ENCODE measurements at regions not wholly inside any gene's neighbourhood (a gene's known extent, or its start where the extent isn't known, plus 50 kb on each side); places are given as distances from the start of the nearest gene placed in this dataset.

GRCh38 chr4:170770664-170771063 is 680.9 kb upstream of the AADAT start:
- no peaks in the 10 kb centered on the region for H3K9me3 Mint-ChIP-seq
- no peaks in the 10 kb centered on the region for H3K27me3 ChIP-seq (ENCODE audit: control insufficient read depth, insufficient read depth, low read length, poor library complexity, severe bottlenecking)
- DNase-seq, result no peak
- H3K4me1 Mint-ChIP-seq, result no peaks in the 10 kb centered on the region
- no peaks in the 10 kb centered on the region for H3K27me3 Mint-ChIP-seq (ENCODE audit: insufficient read depth)
- no peak overlapping the region for H3K9ac ChIP-seq (ENCODE audit: extremely low read depth, low read length, poor library complexity, severe bottlenecking)
- H3K36me3 Mint-ChIP-seq (ENCODE audit: low read depth), result no peaks in the 10 kb centered on the region
- TF ChIP-seq, protein P1, sequence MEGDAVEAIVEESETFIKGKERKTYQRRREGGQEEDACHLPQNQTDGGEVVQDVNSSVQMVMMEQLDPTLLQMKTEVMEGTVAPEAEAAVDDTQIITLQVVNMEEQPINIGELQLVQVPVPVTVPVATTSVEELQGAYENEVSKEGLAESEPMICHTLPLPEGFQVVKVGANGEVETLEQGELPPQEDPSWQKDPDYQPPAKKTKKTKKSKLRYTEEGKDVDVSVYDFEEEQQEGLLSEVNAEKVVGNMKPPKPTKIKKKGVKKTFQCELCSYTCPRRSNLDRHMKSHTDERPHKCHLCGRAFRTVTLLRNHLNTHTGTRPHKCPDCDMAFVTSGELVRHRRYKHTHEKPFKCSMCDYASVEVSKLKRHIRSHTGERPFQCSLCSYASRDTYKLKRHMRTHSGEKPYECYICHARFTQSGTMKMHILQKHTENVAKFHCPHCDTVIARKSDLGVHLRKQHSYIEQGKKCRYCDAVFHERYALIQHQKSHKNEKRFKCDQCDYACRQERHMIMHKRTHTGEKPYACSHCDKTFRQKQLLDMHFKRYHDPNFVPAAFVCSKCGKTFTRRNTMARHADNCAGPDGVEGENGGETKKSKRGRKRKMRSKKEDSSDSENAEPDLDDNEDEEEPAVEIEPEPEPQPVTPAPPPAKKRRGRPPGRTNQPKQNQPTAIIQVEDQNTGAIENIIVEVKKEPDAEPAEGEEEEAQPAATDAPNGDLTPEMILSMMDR (conservative IDR thresholded peaks at IDR 0.05), result no peak
- no peaks in the 10 kb centered on the region for H3K36me3 ChIP-seq (ENCODE audit: control insufficient read depth, insufficient read depth, low read length)
- no peak overlapping the region for H3K4me3 Mint-ChIP-seq
- H3K4me1 ChIP-seq (ENCODE audit: control insufficient read depth, insufficient read depth, low read length), result no peaks in the 10 kb centered on the region
- H3K9me3 ChIP-seq (ENCODE audit: control insufficient read depth, low read length), result no peaks in the 10 kb centered on the region
- no peak overlapping the region for H3K27ac Mint-ChIP-seq
- H3K4me3 ChIP-seq (ENCODE audit: low read length), result no peak overlapping the region
- no peak overlapping the region for H3K27ac ChIP-seq (ENCODE audit: low read depth, low read length)
- 92 to 100% methylated on average over 1 to 2 of the region's 2 CpGs for WGBS, 2 experiments (ENCODE audit: insufficient coverage in 1 of 2, insufficient read length in 1 of 2)

DNA sequence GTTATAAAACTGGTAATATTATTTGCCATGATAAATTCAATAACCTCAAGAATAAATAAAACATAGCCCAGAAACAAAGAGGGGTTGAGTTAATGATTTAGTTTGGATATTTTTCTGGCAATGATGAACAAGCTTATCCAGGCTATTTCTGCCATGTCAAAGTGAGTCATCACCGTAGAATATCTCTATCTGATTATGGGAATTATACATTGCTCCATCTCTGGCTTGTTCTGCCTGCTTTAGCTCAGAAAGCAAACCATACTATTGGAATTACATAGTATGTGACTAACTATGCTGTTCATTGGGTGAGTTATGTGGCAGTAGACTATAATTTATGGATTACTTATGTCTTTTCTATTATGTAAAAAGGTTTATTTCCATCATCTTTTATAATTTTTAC is 680.1 kb upstream of the AADAT start:
- Histone ChIP-seq H3K36me3 (ENCODE audit: control insufficient read depth, insufficient read depth, low read length) (no peaks in the 10 kb centered on the region), H3K4me1 (ENCODE audit: control insufficient read depth, insufficient read depth, low read length) (no peaks in the 10 kb centered on the region), H3K27me3 (ENCODE audit: control insufficient read depth, insufficient read depth, low read length, poor library complexity, severe bottlenecking) (no peaks in the 10 kb centered on the region), H3K9me3 (ENCODE audit: control insufficient read depth, low read length) (no peaks in the 10 kb centered on the region), H3K4me3 (ENCODE audit: low read length) (no peak overlapping the region), H3K27ac (ENCODE audit: low read depth, low read length) (no peak overlapping the region), H3K9ac (ENCODE audit: extremely low read depth, low read length, poor library complexity, severe bottlenecking) (no peak overlapping the region)
- no peaks in the 10 kb centered on the region for H3K27me3 Mint-ChIP-seq (ENCODE audit: insufficient read depth)
- DNase-seq, result no peak
- H3K36me3 Mint-ChIP-seq (ENCODE audit: low read depth), result no peaks in the 10 kb centered on the region
- H3K27ac Mint-ChIP-seq, result no peak overlapping the region
- H3K9me3 Mint-ChIP-seq, result no peaks in the 10 kb centered on the region
- no peak overlapping the region for H3K4me3 Mint-ChIP-seq
- TF ChIP-seq, protein P1 (conservative IDR thresholded peaks at IDR 0.05), result no peak
- no peaks in the 10 kb centered on the region for H3K4me1 Mint-ChIP-seq
- 92 to 100% methylated on average over 1 of the region's 1 CpG for WGBS, 2 experiments (ENCODE audit: insufficient coverage in 1 of 2, insufficient read length in 1 of 2)

- no peak for DNase-seq
- H3K9ac ChIP-seq (ENCODE audit: extremely low read depth, low read length, poor library complexity, severe bottlenecking), result no peak overlapping the region
- Mint-ChIP-seq H3K9me3 (peaks cover 9% of the 10 kb centered on the region), H3K4me3 (no peak overlapping the region), H3K36me3 (ENCODE audit: low read depth) (peaks cover 2% of the 10 kb centered on the region), H3K27ac (no peak overlapping the region), H3K27me3 (ENCODE audit: insufficient read depth) (no peaks in the 10 kb centered on the region), H3K4me1 (no peaks in the 10 kb centered on the region)
- H3K4me3 ChIP-seq (ENCODE audit: low read length), result no peak overlapping the region
- H3K36me3 ChIP-seq (ENCODE audit: control insufficient read depth, insufficient read depth, low read length), result no peaks in the 10 kb centered on the region
- H3K9me3 ChIP-seq (ENCODE audit: control insufficient read depth, low read length), result peaks cover 13% of the 10 kb centered on the region
- TF ChIP-seq, protein P1 (conservative IDR thresholded peaks at IDR 0.05), result no peak
- no peaks in the 10 kb centered on the region for H3K4me1 ChIP-seq (ENCODE audit: control insufficient read depth, insufficient read depth, low read length)
- H3K27ac ChIP-seq (ENCODE audit: low read depth, low read length), result no peak overlapping the region
- 92 to 93% methylated on average over 2 to 4 of the region's 4 CpGs for WGBS, 2 experiments (ENCODE audit: insufficient coverage in 1 of 2, insufficient read length in 1 of 2)
- H3K27me3 ChIP-seq (ENCODE audit: control insufficient read depth, insufficient read depth, low read length, poor library complexity, severe bottlenecking), result no peaks in the 10 kb centered on the region
Observed at GRCh38 chr4:170758988-170759387, 669.2 kb upstream of the AADAT start.
